HAP-1 (cell line): ENCODE measurements at regions not wholly inside any gene's neighbourhood (a gene's known extent, or its start where the extent isn't known, plus 50 kb on each side); places are given as distances from the start of the nearest gene placed in this dataset.
"Not testable (repeated sequence)": the region's sequence is repeated elsewhere in the genome, so short reads cannot be mapped to it uniquely, and the experiment has no call there.

ENCODE experiments used
- DNase-seq, 2 experiments: peaks; one replicate each; pipeline ENCODE4 v3.0.0-alpha.2; 2016 to 2020; ENCODE audit warnings: low spot score in 2 of 2
- H3K27me3 ChIP-seq: fragments of 250-450 bp; sonication (Bioruptor Pico); 2 replicates; pipeline ENCODE4 v1.5.1; 2020; ENCODE audit warnings: low read depth, mild to moderate bottlenecking, moderate library complexity
- H3K36me3 ChIP-seq: fragments of 250-450 bp; sonication (Bioruptor Pico); replicated peaks from 2 replicates; pipeline ENCODE4 v1.5.1; 2020; ENCODE audit warnings: mild to moderate bottlenecking
- H3K4me1 ChIP-seq: fragments of 250-450 bp; sonication (Bioruptor Pico); 2 replicates; pipeline ENCODE4 v1.5.1; 2020; ENCODE audit warnings: mild to moderate bottlenecking
- H3K4me3 ChIP-seq: fragments of 250-450 bp; sonication (Bioruptor Pico); 2 replicates; pipeline ENCODE4 v1.5.1; 2020; ENCODE audit warnings: mild to moderate bottlenecking, moderate library complexity
- H3K9me3 ChIP-seq: fragments of 250-450 bp; sonication (Bioruptor Pico); 2 replicates; pipeline ENCODE4 v1.5.1; 2020; ENCODE audit warnings: mild to moderate bottlenecking, moderate library complexity
- in situ Hi-C: fragments of 300-500 bp; cut with MboI; formaldehyde crosslinking; loops from 3 replicates; pipeline ENCODE4 v1.14.3; 2020; ENCODE audit warnings: low sequenced_read_pairs, inconsistent platforms, mixed read lengths

DNA sequence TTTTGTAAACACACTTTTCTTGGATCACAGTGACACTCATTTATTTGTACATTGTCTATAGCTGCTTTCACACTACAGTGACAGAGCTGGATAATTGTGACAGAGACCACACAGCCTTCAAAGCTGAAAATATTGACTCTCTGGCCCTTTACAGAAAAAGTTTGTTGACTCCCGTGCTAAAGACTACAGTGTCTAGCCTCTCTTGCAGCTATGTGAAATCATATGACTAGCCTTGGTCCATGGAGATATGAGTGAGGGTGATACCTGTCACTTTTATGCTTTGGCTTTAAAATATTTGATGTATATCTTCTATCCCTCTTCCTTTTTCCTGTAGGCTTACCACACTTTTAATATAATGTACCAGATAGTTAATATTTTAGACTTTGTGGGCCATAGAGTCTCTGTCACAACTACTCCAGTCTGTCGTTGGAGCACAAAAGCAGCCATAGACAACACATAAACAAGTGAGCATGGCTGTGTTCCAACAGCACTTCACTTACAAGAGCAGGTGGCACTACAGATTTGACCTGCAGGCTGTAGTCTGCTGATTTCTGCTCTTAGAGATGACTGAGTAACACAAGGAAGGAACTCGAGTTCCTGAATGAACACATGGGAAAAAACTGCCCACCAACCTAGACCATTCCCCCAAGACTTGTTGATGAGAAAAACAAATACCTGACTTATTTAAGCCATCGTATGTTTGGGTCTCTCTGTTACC lies 73.5 kb upstream of the ANKRD55 start:
- Histone ChIP-seq H3K4me1 (no peaks in the 10 kb centered on the region), H3K36me3 (no peaks in the 10 kb centered on the region), H3K9me3 (no peaks in the 10 kb centered on the region), H3K27me3 (no peaks in the 10 kb centered on the region), H3K4me3 (no peak overlapping the region)
- no peak for DNase-seq
- in situ Hi-C loops: no loop called here

DNA sequence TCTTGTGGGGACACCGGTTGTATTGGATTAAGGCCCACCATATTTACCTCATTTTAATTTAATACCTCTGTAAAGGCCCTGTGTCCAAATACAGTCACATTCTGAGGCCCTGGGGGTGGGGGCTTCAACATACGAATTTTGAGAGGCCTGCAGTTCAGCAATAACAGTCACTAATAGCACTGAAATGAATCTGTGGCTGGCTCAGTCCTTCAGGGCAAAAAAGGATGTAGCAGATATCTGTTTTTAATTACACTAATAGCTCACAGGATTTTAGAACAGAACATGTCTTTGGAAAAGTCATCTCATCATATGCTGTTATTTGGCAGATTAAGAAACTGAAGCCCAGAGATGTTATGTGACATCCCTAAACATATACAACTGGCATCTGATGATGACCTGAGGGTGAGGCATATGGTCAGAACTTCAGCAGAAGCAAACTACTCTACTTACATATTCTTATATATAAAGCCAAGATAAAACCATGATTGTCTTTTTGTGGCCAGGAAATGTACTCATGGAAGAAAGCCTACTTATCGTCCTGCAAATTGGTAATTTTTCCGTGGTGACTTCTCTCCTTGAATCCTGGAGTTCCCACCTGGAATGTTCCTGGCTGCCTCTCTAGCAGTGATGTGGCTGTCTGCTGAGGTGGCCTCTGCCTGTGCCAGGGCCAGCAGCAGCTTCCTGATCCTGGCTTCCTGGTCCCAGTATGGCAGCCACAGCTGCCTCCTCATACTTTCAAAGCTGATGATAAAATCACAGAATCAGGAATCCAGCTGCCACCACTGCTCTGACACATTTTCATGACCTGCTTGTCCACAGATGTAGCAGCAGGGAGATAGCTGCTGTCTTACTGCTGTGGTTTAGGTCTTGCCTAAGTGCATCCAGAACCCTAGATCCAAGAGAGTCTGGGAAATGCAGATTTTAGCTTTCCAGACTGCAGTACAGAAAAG lies 72.1 kb upstream of the ANKRD55 start:
- in situ Hi-C loops: no loop called here
- H3K4me3 ChIP-seq: no peak overlapping the region
- DNase-seq: no peak
- H3K9me3 ChIP-seq: no peaks in the 10 kb centered on the region
- H3K27me3 ChIP-seq: no peaks in the 10 kb centered on the region
- H3K36me3 ChIP-seq: no peaks in the 10 kb centered on the region
- H3K4me1 ChIP-seq: no peaks in the 10 kb centered on the region

DNA sequence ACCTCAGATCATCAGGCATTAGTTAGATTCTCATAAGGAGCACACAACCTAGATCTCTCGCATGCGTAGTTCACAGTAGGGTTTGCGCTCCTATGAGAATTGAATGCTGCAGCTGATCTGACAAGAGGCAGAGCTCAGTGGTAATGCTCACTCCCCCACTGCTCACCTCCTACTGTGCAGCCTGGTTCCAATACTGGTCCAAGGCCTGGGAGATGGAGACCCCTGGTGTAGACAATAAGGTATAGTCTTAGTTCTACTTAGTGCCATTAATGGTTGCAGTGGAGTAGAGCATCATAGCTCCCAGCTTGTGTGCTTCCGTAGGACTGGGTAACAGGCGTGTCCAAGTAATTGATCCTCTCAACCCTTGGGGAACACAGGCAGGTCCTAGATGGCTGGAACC lies 70.4 kb upstream of the ANKRD55 start:
- Histone ChIP-seq H3K36me3 (no peaks in the 10 kb centered on the region), H3K4me1 (no peaks in the 10 kb centered on the region)

DNA sequence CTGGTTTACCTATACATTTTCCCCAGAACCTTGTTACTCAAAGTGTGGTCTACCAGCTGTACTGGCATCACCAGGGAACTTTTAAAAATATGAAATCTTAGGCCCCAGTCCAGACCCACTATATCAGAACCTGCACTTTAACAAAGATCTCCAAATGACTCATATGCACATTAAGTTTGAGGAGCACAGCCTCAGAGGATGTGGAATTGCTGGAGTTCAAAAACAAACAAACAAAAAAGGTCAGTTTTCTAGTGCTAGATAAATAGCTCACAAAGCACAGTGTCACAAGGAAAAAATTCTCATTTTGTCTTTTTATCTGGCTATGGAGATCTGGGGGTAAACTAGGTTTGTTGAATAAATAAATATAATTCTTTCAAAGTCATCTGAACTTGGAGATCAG lies 68.9 kb upstream of the ANKRD55 start:
- no peak for DNase-seq
- in situ Hi-C loops: no loop called here
- no peaks in the 10 kb centered on the region for H3K4me1 ChIP-seq
- no peaks in the 10 kb centered on the region for H3K9me3 ChIP-seq
- no peaks in the 10 kb centered on the region for H3K36me3 ChIP-seq
- H3K4me3 ChIP-seq: no peak overlapping the region
- H3K27me3 ChIP-seq: no peaks in the 10 kb centered on the region

More for the DNA sequence above, 70.4 kb upstream of the ANKRD55 start:
- in situ Hi-C loops: no loop called here
- no peak overlapping the region for H3K4me3 ChIP-seq
- H3K9me3 ChIP-seq: no peaks in the 10 kb centered on the region
- H3K27me3 ChIP-seq: no peaks in the 10 kb centered on the region
- DNase-seq: no peak

DNA sequence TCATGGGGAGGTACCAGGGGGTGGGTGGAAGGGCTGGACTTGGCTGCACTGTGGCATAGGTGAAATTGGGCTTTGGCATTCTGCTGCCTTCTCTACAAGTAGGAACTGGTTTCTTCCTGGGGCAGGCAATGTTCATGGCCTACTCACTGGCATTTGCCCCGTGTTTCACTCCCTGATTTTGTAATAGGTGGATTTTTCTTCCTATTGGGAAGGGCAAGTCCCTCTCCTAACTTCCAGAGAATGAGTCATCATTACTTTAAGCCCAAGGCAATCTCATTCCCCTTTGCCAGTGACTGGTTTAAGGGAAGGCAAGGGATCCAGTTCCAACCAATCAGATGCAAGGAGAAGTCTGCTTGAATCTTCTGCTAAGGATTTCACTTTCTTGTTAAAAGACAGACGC lies 67.9 kb upstream of the ANKRD55 start:
- no peak for DNase-seq
- no peak overlapping the region for H3K4me3 ChIP-seq
- no peaks in the 10 kb centered on the region for H3K27me3 ChIP-seq
- H3K4me1 ChIP-seq: no peaks in the 10 kb centered on the region
- in situ Hi-C loops: no loop called here
- H3K36me3 ChIP-seq: no peaks in the 10 kb centered on the region
- no peaks in the 10 kb centered on the region for H3K9me3 ChIP-seq

GRCh38 chr5:56299212-56299611 lies 66.1 kb upstream of the ANKRD55 start:
- H3K36me3 ChIP-seq: no peaks in the 10 kb centered on the region
- no peak for DNase-seq
- no peaks in the 10 kb centered on the region for H3K27me3 ChIP-seq
- no peaks in the 10 kb centered on the region for H3K9me3 ChIP-seq
- H3K4me1 ChIP-seq: no peaks in the 10 kb centered on the region
- H3K4me3 ChIP-seq: no peak overlapping the region
- in situ Hi-C loops: no loop called here

DNA sequence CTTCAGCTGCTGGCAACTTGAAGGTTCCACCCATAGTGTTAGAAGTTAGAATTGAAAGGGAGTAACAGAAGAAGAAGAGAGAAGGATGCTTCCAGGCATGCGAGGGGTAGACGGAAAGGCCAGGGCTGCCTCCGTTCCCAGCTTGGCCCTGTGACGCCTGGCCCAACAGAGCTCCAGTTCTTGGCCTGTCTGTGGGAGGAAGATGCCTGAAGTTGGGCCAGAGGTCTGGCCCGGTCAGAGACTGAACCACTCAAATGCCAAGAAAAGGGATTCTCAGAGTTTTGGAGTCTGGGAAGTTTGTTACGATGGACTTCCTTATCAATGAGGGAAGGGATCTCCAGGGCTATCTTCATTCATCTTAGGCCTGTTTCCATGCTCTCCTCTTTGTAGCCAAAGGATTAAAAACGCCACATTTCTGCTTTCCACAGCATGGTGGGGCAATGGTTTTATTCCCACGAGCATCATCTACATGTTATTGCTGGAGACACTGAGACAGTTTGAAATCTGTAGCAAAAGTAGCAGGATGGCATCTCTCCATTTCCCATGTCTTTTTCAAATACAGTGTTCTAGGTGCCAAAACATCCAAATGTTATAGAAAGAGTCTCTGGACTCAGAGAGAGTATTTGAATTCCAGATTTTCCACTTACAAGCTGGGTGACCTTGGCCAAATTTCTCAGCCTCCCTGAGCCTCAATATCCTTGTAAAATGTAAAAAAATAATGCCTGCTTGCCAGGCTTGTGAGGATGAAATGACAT lies 65.4 kb upstream of the ANKRD55 start:
- DNase-seq: no peak
- Histone ChIP-seq H3K27me3 (no peaks in the 10 kb centered on the region), H3K4me1 (no peaks in the 10 kb centered on the region), H3K4me3 (no peak overlapping the region), H3K36me3 (no peaks in the 10 kb centered on the region), H3K9me3 (no peaks in the 10 kb centered on the region)
- in situ Hi-C loops: no loop called here

DNA sequence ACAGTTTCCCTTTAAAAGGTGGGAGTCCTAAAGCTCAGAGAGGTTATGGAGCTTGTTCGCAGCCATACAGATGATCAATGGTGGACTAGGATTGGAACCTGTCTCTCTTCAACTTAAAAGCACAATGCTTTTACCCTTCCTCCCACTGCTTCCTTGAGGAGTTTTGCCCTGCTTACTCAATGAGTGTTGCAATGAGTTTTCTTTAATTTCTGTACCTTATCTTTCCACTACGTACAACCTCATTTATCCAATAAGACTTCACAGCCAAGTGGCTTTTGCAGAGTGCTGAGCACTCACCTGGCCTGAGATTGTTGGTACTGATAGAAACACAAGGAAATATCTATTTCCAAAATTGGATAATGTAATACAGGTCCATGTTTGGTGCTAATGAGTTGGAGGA lies 64.7 kb upstream of the ANKRD55 start:
- DNase-seq: no peak
- Histone ChIP-seq H3K4me1 (no peaks in the 10 kb centered on the region), H3K4me3 (no peak overlapping the region), H3K36me3 (no peaks in the 10 kb centered on the region), H3K9me3 (no peaks in the 10 kb centered on the region), H3K27me3 (no peaks in the 10 kb centered on the region)
- in situ Hi-C loops: no loop called here

GRCh38 chr5:56295311-56295710 lies 62.2 kb upstream of the ANKRD55 start:
- H3K27me3 ChIP-seq, H3K9me3 ChIP-seq, H3K36me3 ChIP-seq, H3K4me3 ChIP-seq, in situ Hi-C loops, H3K4me1 ChIP-seq, DNase-seq: not testable (repeated sequence)

- no peaks in the 10 kb centered on the region for H3K9me3 ChIP-seq
- DNase-seq: no peak
- H3K4me1 ChIP-seq: peaks cover 2% of the 10 kb centered on the region
- no peaks in the 10 kb centered on the region for H3K36me3 ChIP-seq
- no peaks in the 10 kb centered on the region for H3K27me3 ChIP-seq
- in situ Hi-C loops: no loop called here
- H3K4me3 ChIP-seq: no peak overlapping the region
Measured at GRCh38 chr5:56294354-56294753, 61.2 kb upstream of the ANKRD55 start.

GRCh38 chr5:56292874-56293273 lies 59.7 kb upstream of the ANKRD55 start:
- H3K4me3 ChIP-seq, H3K4me1 ChIP-seq, in situ Hi-C loops, H3K36me3 ChIP-seq, DNase-seq, H3K9me3 ChIP-seq, H3K27me3 ChIP-seq: not testable (repeated sequence)

DNA sequence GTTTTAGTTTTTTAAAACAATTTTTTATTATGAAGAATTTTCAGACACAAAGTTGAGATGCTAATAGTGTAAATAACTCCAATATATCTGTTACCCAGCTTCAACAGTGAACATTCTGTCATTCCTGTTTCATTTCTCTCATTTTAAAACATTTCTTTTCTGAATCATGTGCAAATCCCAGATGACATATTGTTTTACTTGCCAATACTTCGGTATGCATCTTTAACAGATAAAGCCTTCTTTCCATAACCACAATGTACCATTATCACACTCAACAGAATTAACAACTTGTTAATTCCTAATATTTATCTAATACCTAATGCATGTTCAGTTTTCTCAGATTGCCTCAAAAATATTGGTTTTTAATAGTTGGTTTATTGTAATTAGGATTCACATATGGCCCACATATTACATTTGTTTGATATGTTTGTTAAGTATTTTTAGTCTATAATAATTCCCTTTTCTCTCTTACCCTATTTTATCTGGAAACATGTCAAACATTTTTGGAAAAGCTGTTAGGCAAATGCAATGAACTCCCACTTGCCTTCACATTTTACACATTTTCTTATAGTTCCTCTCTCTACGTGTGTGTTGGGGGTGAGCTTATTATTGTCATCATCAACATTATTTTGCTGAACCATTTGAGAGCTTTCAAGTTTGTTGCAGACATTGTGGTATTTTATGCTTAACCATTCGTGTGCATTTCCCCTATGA lies 58.7 kb upstream of the ANKRD55 start:
- H3K9me3 ChIP-seq: no peaks in the 10 kb centered on the region
- H3K27me3 ChIP-seq: no peaks in the 10 kb centered on the region
- H3K4me3 ChIP-seq: no peak overlapping the region
- H3K4me1 ChIP-seq: peaks cover 6% of the 10 kb centered on the region
- in situ Hi-C loops: no loop called here
- no peaks in the 10 kb centered on the region for H3K36me3 ChIP-seq
- DNase-seq: no peak

- no peak for DNase-seq
- Histone ChIP-seq H3K9me3 (no peaks in the 10 kb centered on the region), H3K27me3 (no peaks in the 10 kb centered on the region), H3K4me3 (no peak overlapping the region), H3K36me3 (no peaks in the 10 kb centered on the region), H3K4me1 (peaks cover 6% of the 10 kb centered on the region)
- in situ Hi-C loops: no loop called here
Measured at GRCh38 chr5:56291079-56291643, 58.0 kb upstream of the ANKRD55 start.
